HCT116 (cell line): ENCODE measurements at regions not wholly inside any gene's neighbourhood (a gene's known extent, or its start where the extent isn't known, plus 50 kb on each side); places are given as distances from the start of the nearest gene placed in this dataset.

Source experiments
- ATAC-seq: fragments of 200-7000 bp; cut with Tn5 transposase; 2 replicates; pipeline ENCODE4 v1.9.1; 2020; ENCODE audit warnings: mild to moderate bottlenecking, moderate library complexity
- BruUV-seq: library from RNA; stranded (reverse); fragments of 400-500 nt; replicated peaks from 2 replicates; lab custom pipeline; 2021; lab: Mats Ljungman, UMichigan
- CTCF ChIA-PET: fragments of 300-600 bp; sonication (Branson Sonifier 250); formaldehyde crosslinking; loops from one replicate; lab custom pipeline; 2021; ENCODE audit warnings: antibody characterized with exemption; lab: Charles Lee
- POLR2A ChIA-PET: fragments of 300-600, 350-600 bp; sonication (Branson Sonifier 250); formaldehyde crosslinking; loops from one replicate; lab custom pipeline; 2021; ENCODE audit warnings: antibody characterized with exemption; lab: Charles Lee
- RAD21 ChIA-PET, 2 experiments: fragments of 300-600 bp; sonication (Branson Sonifier 250); formaldehyde crosslinking; loops; one replicate each; lab custom pipeline; 2023; ENCODE audit warnings: low total read pairs in 2 of 2; ENCODE audit not compliant: uncharacterized antibody in 2 of 2, unreplicated experiment in 2 of 2, low non-redundant PET in 1 of 2; lab: Charles Lee
- DNase-seq: peaks from one replicate; pipeline ENCODE4 v3.0.0-alpha.2; 2010; ENCODE audit warnings: low read depth, low spot score
- H2AFZ ChIP-seq: fragments of 200-600 bp; shearing (Covaris generic), sonication (generic); 2 replicates; pipeline ENCODE4 v1.6.1; 2017; ENCODE audit warnings: low read depth, mixed run types, mixed read lengths, antibody characterized with exemption, low read length; ENCODE audit not compliant: poor library complexity, severe bottlenecking
- H3K27ac ChIP-seq: 2 replicates; pipeline ENCODE4 v1.5.1; 2012; ENCODE audit warnings: low read depth, low read length
- H3K27me3 ChIP-seq: fragments of 200-600 bp; sonication (generic); 2 replicates; pipeline ENCODE4 v1.6.1; 2016; ENCODE audit warnings: mixed run types, low read length, mixed read lengths; ENCODE audit not compliant: insufficient read depth
- H3K36me3 ChIP-seq, 2 experiments: fragments of 200-500 bp in 1 of 2; fragments of 200-600 bp in 1 of 2; sonication (Bioruptor generic) in 1 of 2; sonication (generic) in 1 of 2; 2 replicates each; pipeline versions ENCODE4 v1.5.1 to v1.6.1; 2014 to 2016; ENCODE audit warnings: low read length in 2 of 2, inconsistent platforms in 1 of 2, mixed read lengths in 1 of 2, mixed run types in 1 of 2; ENCODE audit not compliant: insufficient read depth in 2 of 2, control insufficient read depth in 1 of 2
- H3K4me1 ChIP-seq, 2 experiments: fragments of 200-600 bp in 1 of 2; sonication (generic) in 1 of 2; 2 replicates each; pipeline versions ENCODE4 v1.5.1 to v1.6.1; 2012 to 2017; ENCODE audit warnings: low read length in 2 of 2, inconsistent platforms in 1 of 2, mild to moderate bottlenecking in 1 of 2, mixed read lengths in 1 of 2, mixed run types in 1 of 2, moderate library complexity in 1 of 2; ENCODE audit not compliant: insufficient read depth in 2 of 2, control insufficient read depth in 1 of 2
- H3K4me2 ChIP-seq: fragments of 200-600 bp; sonication (generic); 2 replicates; pipeline ENCODE4 v1.6.1; 2017; ENCODE audit warnings: mixed run types, low read length, mixed read lengths
- H3K4me3 ChIP-seq, 2 experiments: fragments of 200-600 bp in 1 of 2; sonication (generic) in 1 of 2; replicated peaks in 1 of 2; 2 replicates each; pipeline ENCODE4 v1.5.1; 2011 to 2016; ENCODE audit warnings: low read length in 2 of 2, control low read depth in 1 of 2, low read depth in 1 of 2, mild to moderate bottlenecking in 1 of 2, mixed read lengths in 1 of 2, mixed run types in 1 of 2
- H3K79me2 ChIP-seq: fragments of 200-600 bp; sonication (generic); 2 replicates; pipeline ENCODE4 v1.6.1; 2017; ENCODE audit warnings: mild to moderate bottlenecking, mixed run types, low read length, moderate library complexity, mixed read lengths; ENCODE audit not compliant: insufficient read depth
- H3K9ac ChIP-seq: fragments of 200-600 bp; sonication (generic); 2 replicates; pipeline ENCODE4 v1.6.1; 2016; ENCODE audit warnings: low read length, mixed read lengths
- H3K9me2 ChIP-seq: fragments of 200-600 bp; sonication (generic), shearing (Covaris generic); 2 replicates; pipeline ENCODE4 v1.6.1; 2017; ENCODE audit warnings: mixed run types, mild to moderate bottlenecking, moderate library complexity; ENCODE audit not compliant: insufficient read depth
- H3K9me3 ChIP-seq, 2 experiments: fragments of 200-500 bp in 1 of 2; fragments of 200-600 bp in 1 of 2; sonication (Bioruptor generic) in 1 of 2; sonication (generic) in 1 of 2; 2 replicates each; pipeline ENCODE4 v1.6.1; 2014 to 2017; ENCODE audit warnings: low read length in 2 of 2, mixed read lengths in 2 of 2, inconsistent platforms in 1 of 2, low read depth in 1 of 2, mild to moderate bottlenecking in 1 of 2, mixed run types in 1 of 2, moderate library complexity in 1 of 2; ENCODE audit not compliant: control insufficient read depth in 1 of 2, insufficient read depth in 1 of 2
- H4K20me1 ChIP-seq: fragments of 200-600 bp; sonication (generic), shearing (Covaris generic); 2 replicates; pipeline ENCODE4 v1.6.1; 2017; ENCODE audit warnings: mixed run types, mild to moderate bottlenecking, moderate library complexity; ENCODE audit not compliant: insufficient read depth
- CBX3 ChIP-seq: IDR thresholded peaks from 2 replicates; pipeline ENCODE4 v1.6.1; 2012; ENCODE audit warnings: low read depth
- CTCF ChIP-seq, 3 experiments: fragments of 200-600 bp in 1 of 3; sonication (generic) in 1 of 3; IDR thresholded peaks in 2 of 3; conservative IDR thresholded peaks in 1 of 3; 2 replicates each; pipeline ENCODE4 v1.5.1; 2012 to 2017; ENCODE audit warnings: low read depth in 2 of 3, low read length in 2 of 3, antibody characterized with exemption in 1 of 3, borderline replicate concordance in 1 of 3, control low read depth in 1 of 3, mild to moderate bottlenecking in 1 of 3, mixed read lengths in 1 of 3, mixed run types in 1 of 3, moderate library complexity in 1 of 3; ENCODE audit not compliant: insufficient read depth in 1 of 3
- ELF1 ChIP-seq: IDR thresholded peaks from 2 replicates; pipeline ENCODE4 v1.6.1; 2012; ENCODE audit warnings: low read depth, borderline replicate concordance
- EZH2 ChIP-seq: fragments of 200-600 bp; sonication (generic); IDR thresholded peaks from 2 replicates; pipeline ENCODE4 v1.6.1; 2017; ENCODE audit warnings: antibody characterized with exemption, mixed run types
- POLR2AphosphoS5 ChIP-seq: IDR thresholded peaks from 2 replicates; pipeline ENCODE4 v1.6.1; 2011; ENCODE audit warnings: mild to moderate bottlenecking, low read depth, low read length, moderate library complexity
- RAD21 ChIP-seq: IDR thresholded peaks from 2 replicates; pipeline ENCODE4 v1.6.1; 2012; ENCODE audit warnings: low read depth, mild to moderate bottlenecking
- SIN3A ChIP-seq: IDR thresholded peaks from 2 replicates; pipeline ENCODE4 v1.6.1; 2012; ENCODE audit warnings: low read depth
- TCF7L2 ChIP-seq: IDR thresholded peaks from 2 replicates; pipeline ENCODE4 v1.7.0; 2011; ENCODE audit warnings: borderline replicate concordance, inconsistent platforms; ENCODE audit not compliant: insufficient read depth, insufficient read length; ENCODE audit errors: extremely low read depth
- YY1 ChIP-seq: IDR thresholded peaks from 2 replicates; pipeline ENCODE4 v1.6.1; 2011; ENCODE audit warnings: low read length, low read depth, moderate library complexity, mild to moderate bottlenecking; ENCODE audit not compliant: insufficient replicate concordance; ENCODE audit errors: extremely low read depth
- ZBTB33 ChIP-seq: IDR thresholded peaks from 2 replicates; pipeline ENCODE4 v1.6.1; 2011; ENCODE audit warnings: mild to moderate bottlenecking, low read length, moderate library complexity; ENCODE audit not compliant: insufficient replicate concordance; ENCODE audit errors: extremely low read depth
- ZFX ChIP-seq: fragments of 450-650 bp; IDR thresholded peaks from 2 replicates; pipeline ENCODE4 v1.6.1; 2017
- ZNF274 ChIP-seq: fragments of 200-500 bp; sonication (Bioruptor generic); IDR thresholded peaks from 2 replicates; pipeline ENCODE4 v1.6.1; 2014; ENCODE audit warnings: mild to moderate bottlenecking, low read depth, low read length, inconsistent platforms
- intact Hi-C: fragments of 100-400 bp; cut with micrococcal nuclease; formaldehyde crosslinking; loops from 2 replicates; pipeline ENCODE4 v1.10.0; 2022
- TF ChIP-seq, protein P1 (sequence below): IDR thresholded peaks from 2 replicates; pipeline ENCODE4 v1.6.1; 2012; ENCODE audit warnings: low read depth
- TF ChIP-seq, protein P2 (sequence below): IDR thresholded peaks from 2 replicates; pipeline ENCODE4 v1.6.1; 2012
- TF ChIP-seq, protein P3 (sequence below): IDR thresholded peaks from 2 replicates; pipeline ENCODE4 v1.6.1; 2012

GRCh38 chr2:34408100-34408499, 809.0 kb upstream of the FAM98A start:
- no peak overlapping the region for H2AFZ ChIP-seq

More at GRCh38 chr2:34408100-34408499, 809.0 kb upstream of the FAM98A start:
- H3K27ac ChIP-seq = no peak overlapping the region
- no peaks in the 10 kb centered on the region for H3K4me1 ChIP-seq
- H3K4me3 ChIP-seq = no peak overlapping the region
- TF ChIP-seq CBX3 = no peak
- TF ChIP-seq, protein P1, sequence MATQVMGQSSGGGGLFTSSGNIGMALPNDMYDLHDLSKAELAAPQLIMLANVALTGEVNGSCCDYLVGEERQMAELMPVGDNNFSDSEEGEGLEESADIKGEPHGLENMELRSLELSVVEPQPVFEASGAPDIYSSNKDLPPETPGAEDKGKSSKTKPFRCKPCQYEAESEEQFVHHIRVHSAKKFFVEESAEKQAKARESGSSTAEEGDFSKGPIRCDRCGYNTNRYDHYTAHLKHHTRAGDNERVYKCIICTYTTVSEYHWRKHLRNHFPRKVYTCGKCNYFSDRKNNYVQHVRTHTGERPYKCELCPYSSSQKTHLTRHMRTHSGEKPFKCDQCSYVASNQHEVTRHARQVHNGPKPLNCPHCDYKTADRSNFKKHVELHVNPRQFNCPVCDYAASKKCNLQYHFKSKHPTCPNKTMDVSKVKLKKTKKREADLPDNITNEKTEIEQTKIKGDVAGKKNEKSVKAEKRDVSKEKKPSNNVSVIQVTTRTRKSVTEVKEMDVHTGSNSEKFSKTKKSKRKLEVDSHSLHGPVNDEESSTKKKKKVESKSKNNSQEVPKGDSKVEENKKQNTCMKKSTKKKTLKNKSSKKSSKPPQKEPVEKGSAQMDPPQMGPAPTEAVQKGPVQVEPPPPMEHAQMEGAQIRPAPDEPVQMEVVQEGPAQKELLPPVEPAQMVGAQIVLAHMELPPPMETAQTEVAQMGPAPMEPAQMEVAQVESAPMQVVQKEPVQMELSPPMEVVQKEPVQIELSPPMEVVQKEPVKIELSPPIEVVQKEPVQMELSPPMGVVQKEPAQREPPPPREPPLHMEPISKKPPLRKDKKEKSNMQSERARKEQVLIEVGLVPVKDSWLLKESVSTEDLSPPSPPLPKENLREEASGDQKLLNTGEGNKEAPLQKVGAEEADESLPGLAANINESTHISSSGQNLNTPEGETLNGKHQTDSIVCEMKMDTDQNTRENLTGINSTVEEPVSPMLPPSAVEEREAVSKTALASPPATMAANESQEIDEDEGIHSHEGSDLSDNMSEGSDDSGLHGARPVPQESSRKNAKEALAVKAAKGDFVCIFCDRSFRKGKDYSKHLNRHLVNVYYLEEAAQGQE = no peak
- TF ChIP-seq, protein P2, sequence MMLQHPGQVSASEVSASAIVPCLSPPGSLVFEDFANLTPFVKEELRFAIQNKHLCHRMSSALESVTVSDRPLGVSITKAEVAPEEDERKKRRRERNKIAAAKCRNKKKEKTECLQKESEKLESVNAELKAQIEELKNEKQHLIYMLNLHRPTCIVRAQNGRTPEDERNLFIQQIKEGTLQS = no peak
- no peak for TF ChIP-seq RAD21
- no peak for TF ChIP-seq ZBTB33
- TF ChIP-seq EZH2 = no peak
- no peak for TF ChIP-seq ZNF274
- no peak for TF ChIP-seq YY1
- no peak for TF ChIP-seq CTCF (IDR thresholded peaks at IDR 0.05 in 2 of 3, conservative IDR thresholded peaks at IDR 0.05 in 1 of 3; ENCODE audit: borderline replicate concordance in 1 of 3, insufficient read depth in 1 of 3, low read depth in 2 of 3, low read length in 2 of 3)
- TF ChIP-seq ZFX = no peak
- TF ChIP-seq TCF7L2 = no peak
- TF ChIP-seq, protein P3, sequence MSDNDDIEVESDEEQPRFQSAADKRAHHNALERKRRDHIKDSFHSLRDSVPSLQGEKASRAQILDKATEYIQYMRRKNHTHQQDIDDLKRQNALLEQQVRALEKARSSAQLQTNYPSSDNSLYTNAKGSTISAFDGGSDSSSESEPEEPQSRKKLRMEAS = no peak
- TF ChIP-seq ELF1 = no peak
- no peak for TF ChIP-seq POLR2AphosphoS5
- TF ChIP-seq SIN3A = no peak
- POLR2A ChIA-PET = no interaction called here
- CTCF ChIA-PET = no interaction called here
- no peaks in the 10 kb centered on the region for H3K9me2 ChIP-seq
- intact Hi-C loops = no loop called here
- no peaks in the 10 kb centered on the region for H3K36me3 ChIP-seq
- BruUV-seq = no TSS peak
- no peaks in the 10 kb centered on the region for H3K27me3 ChIP-seq
- DNase-seq (no peak), ATAC-seq (no peak)
- H4K20me1 ChIP-seq = no peaks in the 10 kb centered on the region
- H3K79me2 ChIP-seq = no peaks in the 10 kb centered on the region
- no peak overlapping the region for H3K9ac ChIP-seq
- H3K4me2 ChIP-seq = no peak overlapping the region
- RAD21 ChIA-PET = no interaction called here
- H3K9me3 ChIP-seq = no peaks in the 10 kb centered on the region; a peak in 2 of 4 replicates
